Ishikawa (cell line): ENCODE measurements at regions not wholly inside any gene's neighbourhood (a gene's known extent, or its start where the extent isn't known, plus 50 kb on each side); places are given as distances from the start of the nearest gene placed in this dataset.

Experiments used
- CREB1 ChIP-seq: IDR thresholded peaks from 2 replicates; pipeline ENCODE4 v1.6.1; 2012; ENCODE audit warnings: low read depth
- EGR1 ChIP-seq: IDR thresholded peaks from 2 replicates; pipeline ENCODE4 v1.6.1; 2012
- EP300 ChIP-seq: IDR thresholded peaks from 2 replicates; pipeline ENCODE4 v1.6.1; 2012; ENCODE audit warnings: borderline replicate concordance
- FOXM1 ChIP-seq: IDR thresholded peaks from 2 replicates; pipeline ENCODE4 v1.6.1; 2012; ENCODE audit warnings: low read depth, borderline replicate concordance
- MAX ChIP-seq: IDR thresholded peaks from 2 replicates; pipeline ENCODE4 v1.6.1; 2012
- RAD21 ChIP-seq: IDR thresholded peaks from 2 replicates; pipeline ENCODE4 v1.6.1; 2012; ENCODE audit warnings: low read depth
- REST ChIP-seq: IDR thresholded peaks from 2 replicates; pipeline ENCODE4 v1.6.1; 2012; ENCODE audit warnings: low read depth, mild to moderate bottlenecking
- TAF1 ChIP-seq: IDR thresholded peaks from 2 replicates; pipeline ENCODE4 v1.6.1; 2012; ENCODE audit warnings: low read depth, mild to moderate bottlenecking
- USF1 ChIP-seq: IDR thresholded peaks from 2 replicates; pipeline ENCODE4 v1.6.1; 2012
- YY1 ChIP-seq: IDR thresholded peaks from 2 replicates; pipeline ENCODE4 v1.6.1; 2012; ENCODE audit warnings: low read depth

- no peak for TF ChIP-seq EP300
- no peak for TF ChIP-seq YY1
- TF ChIP-seq FOXM1: no peak
- no peak for TF ChIP-seq TAF1
- TF ChIP-seq REST: no peak
- no peak for TF ChIP-seq RAD21
- no peak for TF ChIP-seq EGR1
- no peak for TF ChIP-seq CREB1
- no peak for TF ChIP-seq MAX
- no peak for TF ChIP-seq USF1
Observed at GRCh38 chr16:82281544-82281943, 111.5 kb upstream of the MPHOSPH6 start.
